Endothelial cell of umbilical vein (primary cell): ENCODE measurements at regions not wholly inside any gene's neighbourhood (a gene's known extent, or its start where the extent isn't known, plus 50 kb on each side); places are given as distances from the start of the nearest gene placed in this dataset.
A peak's percentile ranks its signal among the peaks of the same experiment; 100 is the strongest.

Source experiments
- BruUV-seq: library from RNA; stranded (reverse); fragments of 400-500 nt; replicated peaks from 2 replicates; lab custom pipeline; 2021; lab: Mats Ljungman, UMichigan
- CTCF ChIA-PET: fragments of 300-600, 350-600 bp; sonication (Branson Sonifier 250); formaldehyde crosslinking; loops from one replicate; lab custom pipeline; 2021; ENCODE audit warnings: antibody characterized with exemption, inconsistent platforms; lab: Charles Lee
- POLR2A ChIA-PET: fragments of 300-600, 350-600 bp; sonication (Branson Sonifier 250); formaldehyde crosslinking; loops from one replicate; lab custom pipeline; 2021; ENCODE audit warnings: antibody characterized with exemption, inconsistent platforms; lab: Charles Lee
- DNase-seq: peaks from one replicate; pipeline ENCODE4 v3.0.0-alpha.2; 2011; ENCODE audit warnings: low read depth, low spot score
- FAIRE-seq: peaks from 2 replicates; lab custom pipeline; 2011; peaks lifted over from hg19 to GRCh38; lab: Jason Lieb, UNC
- H2AFZ ChIP-seq: 2 replicates; pipeline ENCODE4 v1.6.0; 2012; ENCODE audit warnings: low read depth, low read length, control low read depth, inconsistent platforms
- H3K27ac ChIP-seq: 2 replicates; pipeline ENCODE4 v1.5.1; 2011; ENCODE audit warnings: low read depth, mild to moderate bottlenecking, control low read depth, low read length, moderate library complexity; ENCODE audit not compliant: insufficient read depth
- H3K27me3 ChIP-seq, 2 experiments: 2 replicates each; pipeline versions ENCODE4 v1.6.0 to v1.6.1; 2011; ENCODE audit warnings: low read length in 2 of 2, mixed read lengths in 1 of 2; ENCODE audit not compliant: control insufficient read depth in 2 of 2, insufficient read depth in 2 of 2
- H3K36me3 ChIP-seq, 2 experiments: 2 replicates in 1 of 2; 3 replicates in 1 of 2; pipeline ENCODE4 v1.5.1; 2011; ENCODE audit warnings: low read length in 2 of 2, mild to moderate bottlenecking in 1 of 2, moderate library complexity in 1 of 2; ENCODE audit not compliant: control insufficient read depth in 2 of 2, insufficient read depth in 2 of 2; ENCODE audit errors: extremely low read depth in 1 of 2
- H3K4me1 ChIP-seq: 3 replicates; pipeline ENCODE4 v1.5.1; 2011; ENCODE audit warnings: mild to moderate bottlenecking, low read length; ENCODE audit not compliant: control insufficient read depth, insufficient read depth; ENCODE audit errors: extremely low read depth
- H3K4me2 ChIP-seq: 2 replicates; pipeline ENCODE4 v1.6.1; 2011; ENCODE audit warnings: low read length, control low read depth, mixed read lengths; ENCODE audit not compliant: insufficient read depth
- H3K4me3 ChIP-seq, 3 experiments: fragments of 200-600 bp in 1 of 3; sonication (generic), shearing (Covaris generic) in 1 of 3; replicated peaks in 1 of 3; 2 replicates each; pipeline ENCODE4 v1.5.1; 2011 to 2016; ENCODE audit warnings: control low read depth in 3 of 3, low read length in 3 of 3, mild to moderate bottlenecking in 2 of 3, inconsistent platforms in 1 of 3, low read depth in 1 of 3, moderate library complexity in 1 of 3; ENCODE audit not compliant: insufficient read depth in 1 of 3
- H3K79me2 ChIP-seq: 2 replicates; pipeline ENCODE4 v1.6.0; 2012; ENCODE audit warnings: low read length, inconsistent platforms; ENCODE audit not compliant: control insufficient read depth, insufficient read depth
- H3K9ac ChIP-seq: replicated peaks from 2 replicates; pipeline ENCODE3; 2011; ENCODE audit warnings: low read length, control low read depth; ENCODE audit not compliant: insufficient read depth; ENCODE audit errors: extremely low read depth
- H3K9me1 ChIP-seq: replicated peaks from 3 replicates; pipeline ENCODE4 v1.6.0; 2011; ENCODE audit warnings: mild to moderate bottlenecking, low read length; ENCODE audit not compliant: control insufficient read depth, insufficient read depth; ENCODE audit errors: extremely low read depth
- H3K9me3 ChIP-seq: replicated peaks from 2 replicates; pipeline ENCODE4 v1.5.1; 2012; ENCODE audit warnings: low read length, inconsistent platforms; ENCODE audit not compliant: control insufficient read depth, insufficient read depth
- H4K20me1 ChIP-seq: replicated peaks from 2 replicates; pipeline ENCODE3; 2011; ENCODE audit warnings: mild to moderate bottlenecking, low read length; ENCODE audit not compliant: control insufficient read depth, insufficient read depth; ENCODE audit errors: extremely low read depth
- GATA2 ChIP-seq: IDR thresholded peaks from 2 replicates; pipeline ENCODE4 v1.7.0; 2011; ENCODE audit warnings: low read depth, mild to moderate bottlenecking, moderate library complexity, mixed read lengths, low read length; ENCODE audit not compliant: insufficient read length, insufficient read depth
- JUN ChIP-seq: IDR thresholded peaks from 2 replicates; pipeline ENCODE4 v1.6.1; 2011; ENCODE audit warnings: borderline replicate concordance, low read depth; ENCODE audit not compliant: insufficient read length, insufficient read depth
- dilution Hi-C: fragments of 300-500 bp; cut with MboI; formaldehyde crosslinking; loops from one replicate; pipeline ENCODE4 v1.15.0; 2019; ENCODE audit warnings: low sequenced_read_pairs; ENCODE audit not compliant: extremely low pct_ligation_motif_present
- intact Hi-C: fragments of 100-400 bp; cut with micrococcal nuclease; formaldehyde crosslinking; loops from one replicate; pipeline ENCODE4 v1.10.0; 2022
- TF ChIP-seq, protein P1 (sequence below): IDR thresholded peaks from 2 replicates; pipeline ENCODE4 v1.6.1; 2011; ENCODE audit not compliant: insufficient read depth, insufficient read length
- TF ChIP-seq, protein P2 (sequence below), 2 donors: IDR thresholded peaks; 1 replicate in 1 of 2; 2 replicates in 1 of 2; pipeline ENCODE4 v1.5.1; 2011; ENCODE audit warnings: low read length in 2 of 2, mild to moderate bottlenecking in 2 of 2, moderate library complexity in 2 of 2, control low read depth in 1 of 2, inconsistent platforms in 1 of 2, low read depth in 1 of 2; ENCODE audit not compliant: insufficient read depth in 1 of 2; ENCODE audit errors: extremely low read depth in 1 of 2

DNA sequence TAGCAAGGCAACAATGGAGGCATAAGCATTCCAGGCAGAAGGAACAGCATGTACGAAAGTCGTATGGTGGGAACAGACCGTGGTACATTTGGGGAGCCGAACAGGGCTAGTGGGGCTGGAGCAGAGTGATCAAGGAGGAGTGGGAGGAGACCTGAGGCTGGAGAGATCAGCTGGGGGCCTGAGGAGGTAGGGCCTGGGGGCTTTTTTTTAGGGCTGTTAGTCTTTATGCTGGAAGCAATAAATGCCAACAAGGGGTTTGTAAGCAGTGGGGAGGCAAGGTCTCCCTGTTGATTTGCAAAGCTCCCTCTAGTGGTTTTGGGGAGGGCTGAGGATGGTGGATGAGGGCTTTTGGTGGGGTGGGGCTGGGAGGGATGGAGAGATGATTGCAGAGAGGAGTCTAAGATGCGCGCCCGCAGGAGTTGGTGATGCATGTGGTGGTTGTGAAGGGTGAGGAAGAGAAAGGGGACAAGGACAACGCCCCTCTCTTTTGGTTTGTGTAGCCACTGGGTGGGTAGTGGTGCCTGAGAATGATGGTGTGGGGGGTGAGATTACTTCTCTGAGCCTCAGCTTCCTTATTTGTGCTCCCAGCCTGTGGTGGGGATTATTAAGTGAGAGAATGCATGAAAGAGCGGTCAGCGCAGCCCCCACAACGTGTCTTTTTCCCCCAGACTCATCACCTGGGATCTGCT is 74.1 kb upstream of the TOX2 start:
- intact Hi-C loops (loop anchor here (1.0 to 10.0 kb wide), 2 partner anchors 240 to 386 kb away; partner anchors contain the start of gene SRSF6), dilution Hi-C loops (no loop called here)
- Histone ChIP-seq H3K9me3 (no peaks in the 10 kb centered on the region), H3K4me3 (no peak overlapping the region), H3K9ac (no peak overlapping the region), H3K4me1 (peaks cover 24% of the 10 kb centered on the region), H3K27ac (no peak overlapping the region), H3K36me3 (no peaks in the 10 kb centered on the region), H3K27me3 (no peaks in the 10 kb centered on the region), H3K9me1 (no peaks in the 10 kb centered on the region), H2AFZ (no peak overlapping the region), H3K4me2 (no peak overlapping the region), H4K20me1 (no peaks in the 10 kb centered on the region), H3K79me2 (no peaks in the 10 kb centered on the region)
- BruUV-seq, result no TSS peak
- POLR2A ChIA-PET, result interaction anchor here (0.6 kb wide), 1 partner anchor 89 kb away, joined by 3 read pairs; no protein-coding TSS in a partner anchor
- CTCF ChIA-PET, result interaction anchor here (1.0 to 2.7 kb wide), 12 partner anchors 9 to 240 kb away, joined by 3 to 13 read pairs (median 4); no protein-coding TSS in a partner anchor
- DNase-seq (no peak), FAIRE-seq (no peak)
- TF ChIP-seq, protein P1, sequence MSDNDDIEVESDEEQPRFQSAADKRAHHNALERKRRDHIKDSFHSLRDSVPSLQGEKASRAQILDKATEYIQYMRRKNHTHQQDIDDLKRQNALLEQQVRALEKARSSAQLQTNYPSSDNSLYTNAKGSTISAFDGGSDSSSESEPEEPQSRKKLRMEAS, result no peak
- TF ChIP-seq, protein P2, sequence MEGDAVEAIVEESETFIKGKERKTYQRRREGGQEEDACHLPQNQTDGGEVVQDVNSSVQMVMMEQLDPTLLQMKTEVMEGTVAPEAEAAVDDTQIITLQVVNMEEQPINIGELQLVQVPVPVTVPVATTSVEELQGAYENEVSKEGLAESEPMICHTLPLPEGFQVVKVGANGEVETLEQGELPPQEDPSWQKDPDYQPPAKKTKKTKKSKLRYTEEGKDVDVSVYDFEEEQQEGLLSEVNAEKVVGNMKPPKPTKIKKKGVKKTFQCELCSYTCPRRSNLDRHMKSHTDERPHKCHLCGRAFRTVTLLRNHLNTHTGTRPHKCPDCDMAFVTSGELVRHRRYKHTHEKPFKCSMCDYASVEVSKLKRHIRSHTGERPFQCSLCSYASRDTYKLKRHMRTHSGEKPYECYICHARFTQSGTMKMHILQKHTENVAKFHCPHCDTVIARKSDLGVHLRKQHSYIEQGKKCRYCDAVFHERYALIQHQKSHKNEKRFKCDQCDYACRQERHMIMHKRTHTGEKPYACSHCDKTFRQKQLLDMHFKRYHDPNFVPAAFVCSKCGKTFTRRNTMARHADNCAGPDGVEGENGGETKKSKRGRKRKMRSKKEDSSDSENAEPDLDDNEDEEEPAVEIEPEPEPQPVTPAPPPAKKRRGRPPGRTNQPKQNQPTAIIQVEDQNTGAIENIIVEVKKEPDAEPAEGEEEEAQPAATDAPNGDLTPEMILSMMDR (IDR thresholded peaks at IDR 0.05; ENCODE audit: extremely low read depth in 1 of 2, insufficient read depth in 1 of 2, low read depth in 1 of 2, low read length in 2 of 2), result peak; percentile 10 to 52

DNA sequence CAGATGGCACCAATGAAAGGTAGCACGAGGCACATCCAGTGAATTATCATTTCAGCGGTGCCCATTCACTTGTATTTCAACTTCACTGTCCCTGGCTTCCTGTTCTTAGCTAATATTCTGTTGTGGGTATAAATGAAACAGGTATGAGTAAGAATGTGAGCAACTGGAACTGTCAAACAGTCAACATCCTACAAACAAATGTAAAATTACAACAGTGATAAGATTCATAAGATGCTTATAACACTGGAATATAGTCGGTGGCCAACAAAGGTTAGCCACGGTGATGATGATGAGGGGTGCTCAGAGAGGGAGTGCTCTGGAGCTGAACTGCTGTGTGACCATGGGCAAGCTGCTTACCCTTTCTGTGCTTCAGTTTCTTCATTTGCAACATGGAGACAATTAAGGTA is 74.9 kb upstream of the TOX2 start:
- intact Hi-C loops (loop anchor here (1.0 to 10.0 kb wide), 2 partner anchors 241 to 385 kb away; partner anchors contain the start of gene SRSF6), dilution Hi-C loops (no loop called here)
- POLR2A ChIA-PET, result no interaction called here
- Histone ChIP-seq H3K79me2 (no peaks in the 10 kb centered on the region), H3K4me3 (no peak overlapping the region), H3K4me2 (no peak overlapping the region), H3K9ac (no peak overlapping the region), H3K27ac (no peak overlapping the region), H3K4me1 (peaks cover 19% of the 10 kb centered on the region), H3K9me1 (no peaks in the 10 kb centered on the region), H3K9me3 (no peaks in the 10 kb centered on the region), H3K27me3 (no peaks in the 10 kb centered on the region), H4K20me1 (no peaks in the 10 kb centered on the region), H2AFZ (no peak overlapping the region), H3K36me3 (no peaks in the 10 kb centered on the region)
- DNase-seq, result no peak
- no peak for FAIRE-seq
- CTCF ChIA-PET, result interaction anchor here (1.0 to 2.7 kb wide), 11 partner anchors 10 to 241 kb away, joined by 3 to 13 read pairs (median 5); no protein-coding TSS in a partner anchor
- BruUV-seq, result no TSS peak
- TF ChIP-seq, protein P1, result no peak
- TF ChIP-seq GATA2 (no peak), JUN (no peak)
